HAP-1 (cell line): ENCODE measurements at regions not wholly inside any gene's neighbourhood (a gene's known extent, or its start where the extent isn't known, plus 50 kb on each side); places are given as distances from the start of the nearest gene placed in this dataset.
"Not testable (repeated sequence)": the region's sequence is repeated elsewhere in the genome, so short reads cannot be mapped to it uniquely, and the experiment has no call there.

Experiments
- DNase-seq, 2 experiments: peaks; one replicate each; pipeline ENCODE4 v3.0.0-alpha.2; 2016 to 2020; ENCODE audit warnings: low spot score in 2 of 2
- H3K27me3 ChIP-seq: fragments of 250-450 bp; sonication (Bioruptor Pico); 2 replicates; pipeline ENCODE4 v1.5.1; 2020; ENCODE audit warnings: low read depth, mild to moderate bottlenecking, moderate library complexity
- H3K36me3 ChIP-seq: fragments of 250-450 bp; sonication (Bioruptor Pico); replicated peaks from 2 replicates; pipeline ENCODE4 v1.5.1; 2020; ENCODE audit warnings: mild to moderate bottlenecking
- H3K4me1 ChIP-seq: fragments of 250-450 bp; sonication (Bioruptor Pico); 2 replicates; pipeline ENCODE4 v1.5.1; 2020; ENCODE audit warnings: mild to moderate bottlenecking
- H3K4me3 ChIP-seq: fragments of 250-450 bp; sonication (Bioruptor Pico); 2 replicates; pipeline ENCODE4 v1.5.1; 2020; ENCODE audit warnings: mild to moderate bottlenecking, moderate library complexity
- H3K9me3 ChIP-seq: fragments of 250-450 bp; sonication (Bioruptor Pico); 2 replicates; pipeline ENCODE4 v1.5.1; 2020; ENCODE audit warnings: mild to moderate bottlenecking, moderate library complexity
- in situ Hi-C: fragments of 300-500 bp; cut with MboI; formaldehyde crosslinking; loops from 3 replicates; pipeline ENCODE4 v1.14.3; 2020; ENCODE audit warnings: low sequenced_read_pairs, inconsistent platforms, mixed read lengths

GRCh38 chr15:92733090-92733933 is 77.7 kb upstream of the FAM174B start:
- H3K4me3 ChIP-seq, result peak overlapping the region; percentile 21
- in situ Hi-C loops, result no loop called here

GRCh38 chr15:92733934-92734521 is 78.5 kb upstream of the FAM174B start:
- H3K9me3 ChIP-seq, result no peaks in the 10 kb centered on the region
- H3K4me3 ChIP-seq, result peak overlapping the region; percentile 21
- in situ Hi-C loops, result no loop called here
- peaks cover 18% of the 10 kb centered on the region for H3K4me1 ChIP-seq
- DNase-seq, result peak; percentile 63 to 68
- no peaks in the 10 kb centered on the region for H3K27me3 ChIP-seq
- no peaks in the 10 kb centered on the region for H3K36me3 ChIP-seq

More at GRCh38 chr15:92733090-92733933, 77.7 kb upstream of the FAM174B start:
- no peak for DNase-seq
- no peaks in the 10 kb centered on the region for H3K9me3 ChIP-seq
- peaks cover 18% of the 10 kb centered on the region for H3K4me1 ChIP-seq
- H3K36me3 ChIP-seq, result no peaks in the 10 kb centered on the region
- H3K27me3 ChIP-seq, result no peaks in the 10 kb centered on the region

GRCh38 chr15:92739246-92739645 is 83.7 kb upstream of the FAM174B start:
- H3K36me3 ChIP-seq, H3K27me3 ChIP-seq, in situ Hi-C loops, DNase-seq, H3K9me3 ChIP-seq, H3K4me3 ChIP-seq: not testable (repeated sequence)
- H3K4me1 ChIP-seq, result peaks cover 37% of the 10 kb centered on the region

- no peak for DNase-seq
- in situ Hi-C loops, result no loop called here
Measured at GRCh38 chr15:92745845-92746271, 90.3 kb upstream of the FAM174B start.

GRCh38 chr15:92747047-92747446 is 91.5 kb upstream of the FAM174B start:
- DNase-seq, result no peak
- Histone ChIP-seq H3K9me3 (no peaks in the 10 kb centered on the region), H3K27me3 (no peaks in the 10 kb centered on the region), H3K4me3 (no peak overlapping the region), H3K36me3 (no peaks in the 10 kb centered on the region), H3K4me1 (peaks cover 17% of the 10 kb centered on the region)
- in situ Hi-C loops, result no loop called here

More at GRCh38 chr15:92745845-92746271, 90.3 kb upstream of the FAM174B start:
- H3K4me3 ChIP-seq, result no peak overlapping the region
- H3K4me1 ChIP-seq, result peaks cover 22% of the 10 kb centered on the region
- H3K27me3 ChIP-seq, result no peaks in the 10 kb centered on the region
- H3K36me3 ChIP-seq, result no peaks in the 10 kb centered on the region
- H3K9me3 ChIP-seq, result no peaks in the 10 kb centered on the region

- no peak for DNase-seq
- in situ Hi-C loops, result no loop called here
- Histone ChIP-seq H3K9me3 (no peaks in the 10 kb centered on the region), H3K27me3 (no peaks in the 10 kb centered on the region), H3K4me1 (no peaks in the 10 kb centered on the region; the same call in 1 of the 2 replicates), H3K36me3 (no peaks in the 10 kb centered on the region), H3K4me3 (no peak overlapping the region)
Measured at GRCh38 chr15:92749216-92749615, 93.6 kb upstream of the FAM174B start.

- Histone ChIP-seq H3K36me3 (no peaks in the 10 kb centered on the region), H3K4me1 (no peaks in the 10 kb centered on the region; the same call in 1 of the 2 replicates), H3K4me3 (no peak overlapping the region), H3K27me3 (no peaks in the 10 kb centered on the region), H3K9me3 (no peaks in the 10 kb centered on the region)
- no peak for DNase-seq
- in situ Hi-C loops, result no loop called here
Measured at GRCh38 chr15:92749946-92750345, 94.4 kb upstream of the FAM174B start.

- DNase-seq, result no peak
- Histone ChIP-seq H3K9me3 (no peaks in the 10 kb centered on the region), H3K27me3 (no peaks in the 10 kb centered on the region), H3K4me3 (no peak overlapping the region), H3K4me1 (no peaks in the 10 kb centered on the region; the same call in 1 of the 2 replicates), H3K36me3 (no peaks in the 10 kb centered on the region)
- in situ Hi-C loops, result no loop called here
Measured at GRCh38 chr15:92751528-92751927, 96.0 kb upstream of the FAM174B start.

GRCh38 chr15:92753591-92753990 is 98.0 kb upstream of the FAM174B start:
- DNase-seq, result peak in 1 of 2 experiments; percentile 53
- no peaks in the 10 kb centered on the region for H3K36me3 ChIP-seq
- H3K4me3 ChIP-seq, result no peak overlapping the region
- H3K27me3 ChIP-seq, result no peaks in the 10 kb centered on the region
- in situ Hi-C loops, result no loop called here
- H3K4me1 ChIP-seq, result no peaks in the 10 kb centered on the region; the same call in 1 of the 2 replicates
- no peaks in the 10 kb centered on the region for H3K9me3 ChIP-seq

GRCh38 chr15:92763459-92763858 is 107.9 kb upstream of the FAM174B start:
- Histone ChIP-seq H3K9me3 (no peaks in the 10 kb centered on the region; the same call in 1 of the 2 replicates), H3K4me1 (no peaks in the 10 kb centered on the region)
- in situ Hi-C loops, result no loop called here

GRCh38 chr15:92768131-92768530 is 112.6 kb upstream of the FAM174B start:
- H3K4me3 ChIP-seq, in situ Hi-C loops: not testable (repeated sequence)

More at GRCh38 chr15:92763459-92763858, 107.9 kb upstream of the FAM174B start:
- DNase-seq, result no peak
- no peaks in the 10 kb centered on the region for H3K36me3 ChIP-seq
- H3K27me3 ChIP-seq, result no peaks in the 10 kb centered on the region
- no peak overlapping the region for H3K4me3 ChIP-seq

GRCh38 chr15:92770641-92771040 is 115.1 kb upstream of the FAM174B start:
- no peak overlapping the region for H3K4me3 ChIP-seq
- H3K36me3 ChIP-seq, result no peaks in the 10 kb centered on the region
- in situ Hi-C loops, result no loop called here
- H3K9me3 ChIP-seq, result no peaks in the 10 kb centered on the region; the same call in 1 of the 2 replicates
- DNase-seq, result no peak
- H3K4me1 ChIP-seq, result no peaks in the 10 kb centered on the region
- H3K27me3 ChIP-seq, result no peaks in the 10 kb centered on the region

More at GRCh38 chr15:92768131-92768530, 112.6 kb upstream of the FAM174B start:
- not testable (repeated sequence) for H3K9me3 ChIP-seq, H3K27me3 ChIP-seq, H3K4me1 ChIP-seq, DNase-seq, H3K36me3 ChIP-seq

- Histone ChIP-seq H3K9me3 (no peaks in the 10 kb centered on the region; the same call in 1 of the 2 replicates), H3K4me1 (no peaks in the 10 kb centered on the region), H3K36me3 (no peaks in the 10 kb centered on the region), H3K4me3 (no peak overlapping the region), H3K27me3 (no peaks in the 10 kb centered on the region)
- DNase-seq, result no peak
- in situ Hi-C loops, result no loop called here
Measured at GRCh38 chr15:92772061-92772460, 116.5 kb upstream of the FAM174B start.

- in situ Hi-C loops, result no loop called here
- H3K9me3 ChIP-seq, result no peaks in the 10 kb centered on the region; the same call in 1 of the 2 replicates
- no peaks in the 10 kb centered on the region for H3K4me1 ChIP-seq
- DNase-seq, result no peak
- H3K36me3 ChIP-seq, result no peaks in the 10 kb centered on the region
- no peak overlapping the region for H3K4me3 ChIP-seq
- H3K27me3 ChIP-seq, result no peaks in the 10 kb centered on the region
Measured at GRCh38 chr15:92772626-92773244, 117.2 kb upstream of the FAM174B start.
